ENCODE measurements at regions not wholly inside any gene's neighbourhood (a gene's known extent, or its start where the extent isn't known, plus 50 kb on each side); places are given as distances from the start of the nearest gene placed in this dataset.

DNA sequence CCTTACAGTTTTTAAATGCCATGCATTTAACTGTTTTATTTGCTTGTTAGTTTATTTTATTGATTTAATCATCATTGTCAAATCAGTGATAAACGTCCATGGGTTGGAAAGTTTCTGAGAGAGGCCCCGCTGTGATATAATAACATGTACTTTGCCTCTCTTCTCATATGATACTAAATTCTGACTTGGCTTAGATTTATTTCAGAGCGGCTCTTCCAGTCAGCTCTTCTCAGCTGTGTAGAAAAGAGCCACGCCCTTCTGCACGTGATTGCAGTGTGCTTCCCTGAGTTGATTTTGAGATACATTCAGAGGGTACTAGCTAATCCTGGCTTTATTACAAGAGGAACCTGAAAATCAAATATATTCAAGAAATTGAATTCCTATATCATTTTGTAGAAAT, 218.6 kb downstream of the KCNE4 start:
- Histone ChIP-seq H3K27ac (replicated peaks) (no peak overlapping the region), H3K36me3 (no peaks in the 10 kb centered on the region), H3K27me3 (ENCODE audit: low read depth) (no peaks in the 10 kb centered on the region), H3K9me3 (replicated peaks) (no peaks in the 10 kb centered on the region), H3K4me1 (no peaks in the 10 kb centered on the region), H3K4me3 (no peak overlapping the region)
- intact Hi-C loops (cut with micrococcal nuclease): no loop called here
- DNase-seq: no peak
- TF ChIP-seq, protein P1, sequence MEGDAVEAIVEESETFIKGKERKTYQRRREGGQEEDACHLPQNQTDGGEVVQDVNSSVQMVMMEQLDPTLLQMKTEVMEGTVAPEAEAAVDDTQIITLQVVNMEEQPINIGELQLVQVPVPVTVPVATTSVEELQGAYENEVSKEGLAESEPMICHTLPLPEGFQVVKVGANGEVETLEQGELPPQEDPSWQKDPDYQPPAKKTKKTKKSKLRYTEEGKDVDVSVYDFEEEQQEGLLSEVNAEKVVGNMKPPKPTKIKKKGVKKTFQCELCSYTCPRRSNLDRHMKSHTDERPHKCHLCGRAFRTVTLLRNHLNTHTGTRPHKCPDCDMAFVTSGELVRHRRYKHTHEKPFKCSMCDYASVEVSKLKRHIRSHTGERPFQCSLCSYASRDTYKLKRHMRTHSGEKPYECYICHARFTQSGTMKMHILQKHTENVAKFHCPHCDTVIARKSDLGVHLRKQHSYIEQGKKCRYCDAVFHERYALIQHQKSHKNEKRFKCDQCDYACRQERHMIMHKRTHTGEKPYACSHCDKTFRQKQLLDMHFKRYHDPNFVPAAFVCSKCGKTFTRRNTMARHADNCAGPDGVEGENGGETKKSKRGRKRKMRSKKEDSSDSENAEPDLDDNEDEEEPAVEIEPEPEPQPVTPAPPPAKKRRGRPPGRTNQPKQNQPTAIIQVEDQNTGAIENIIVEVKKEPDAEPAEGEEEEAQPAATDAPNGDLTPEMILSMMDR (IDR thresholded peaks at IDR 0.05; ENCODE audit: borderline replicate concordance): no peak

DNA sequence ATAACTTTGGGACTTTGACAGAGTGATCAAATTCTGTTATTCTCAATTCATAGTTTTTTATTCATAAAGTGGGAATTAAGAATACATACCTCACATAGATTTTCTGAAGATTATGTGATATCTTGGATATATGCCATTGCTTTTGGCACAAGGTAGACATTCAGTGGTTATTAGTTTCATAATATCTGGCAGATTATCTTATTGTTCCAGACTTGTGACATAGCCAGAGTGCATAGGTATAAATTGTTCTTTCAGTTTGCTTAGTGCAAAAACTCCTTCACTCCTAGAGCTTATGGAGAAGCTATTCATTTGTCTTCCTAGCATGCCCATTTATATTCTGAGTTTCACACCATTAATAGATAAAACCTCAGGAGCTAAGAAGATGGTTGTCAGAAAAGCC, 222.0 kb downstream of the KCNE4 start:
- no peaks in the 10 kb centered on the region for H3K4me1 ChIP-seq
- intact Hi-C loops (cut with micrococcal nuclease): no loop called here
- H3K27ac ChIP-seq (replicated peaks): no peak overlapping the region
- H3K4me3 ChIP-seq: no peak overlapping the region
- H3K9me3 ChIP-seq (replicated peaks): no peaks in the 10 kb centered on the region
- no peaks in the 10 kb centered on the region for H3K27me3 ChIP-seq (ENCODE audit: low read depth)
- TF ChIP-seq, protein P1 (IDR thresholded peaks at IDR 0.05; ENCODE audit: borderline replicate concordance): no peak
- H3K36me3 ChIP-seq: no peaks in the 10 kb centered on the region
- DNase-seq: no peak

DNA sequence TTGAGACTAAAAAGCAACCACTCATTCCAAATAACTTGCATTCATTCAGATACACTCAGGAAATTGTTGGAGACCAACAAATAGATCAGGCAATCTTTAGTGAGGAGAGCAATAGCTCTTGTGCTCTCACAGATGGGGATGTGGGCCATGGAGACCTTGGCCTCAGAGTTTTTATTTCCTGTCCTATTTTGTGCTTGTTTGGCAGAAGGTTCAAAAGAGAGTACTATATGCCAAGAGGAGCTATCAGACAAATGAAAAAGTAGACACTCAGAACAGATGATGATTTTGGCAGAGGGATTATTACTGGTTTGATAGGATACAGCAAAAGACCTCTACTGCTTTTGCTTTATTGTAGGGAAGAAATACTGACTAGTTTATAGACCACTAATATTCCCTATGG, 230.2 kb downstream of the KCNE4 start:
- H3K4me1 ChIP-seq: no peaks in the 10 kb centered on the region
- H3K36me3 ChIP-seq: no peaks in the 10 kb centered on the region
- H3K9me3 ChIP-seq (replicated peaks): no peaks in the 10 kb centered on the region
- no peak overlapping the region for H3K27ac ChIP-seq (replicated peaks)
- no peak overlapping the region for H3K4me3 ChIP-seq
- DNase-seq: no peak
- no peaks in the 10 kb centered on the region for H3K27me3 ChIP-seq (ENCODE audit: low read depth)
- intact Hi-C loops (cut with micrococcal nuclease): no loop called here
- TF ChIP-seq, protein P1 (IDR thresholded peaks at IDR 0.05; ENCODE audit: borderline replicate concordance): no peak

GRCh38 chr2:223283329-223283728, 231.3 kb downstream of the KCNE4 start:
- no peaks in the 10 kb centered on the region for H3K27me3 ChIP-seq (ENCODE audit: low read depth)
- H3K27ac ChIP-seq (replicated peaks): no peak overlapping the region
- no peak overlapping the region for H3K4me3 ChIP-seq
- H3K9me3 ChIP-seq (replicated peaks): peaks cover 3% of the 10 kb centered on the region
- TF ChIP-seq, protein P1 (IDR thresholded peaks at IDR 0.05; ENCODE audit: borderline replicate concordance): no peak
- no peaks in the 10 kb centered on the region for H3K4me1 ChIP-seq
- intact Hi-C loops (cut with micrococcal nuclease): no loop called here
- no peak for DNase-seq
- no peaks in the 10 kb centered on the region for H3K36me3 ChIP-seq

GRCh38 chr2:223283771-223284170, 231.8 kb downstream of the KCNE4 start:
- H3K36me3 ChIP-seq: no peaks in the 10 kb centered on the region
- intact Hi-C loops (cut with micrococcal nuclease): no loop called here
- no peak overlapping the region for H3K4me3 ChIP-seq
- no peaks in the 10 kb centered on the region for H3K27me3 ChIP-seq (ENCODE audit: low read depth)
- no peaks in the 10 kb centered on the region for H3K4me1 ChIP-seq
- DNase-seq: no peak
- H3K9me3 ChIP-seq (replicated peaks): peaks cover 3% of the 10 kb centered on the region
- H3K27ac ChIP-seq (replicated peaks): no peak overlapping the region
- TF ChIP-seq, protein P1 (IDR thresholded peaks at IDR 0.05; ENCODE audit: borderline replicate concordance): no peak
